ENCODE measurements at regions not wholly inside any gene's neighbourhood (a gene's known extent, or its start where the extent isn't known, plus 50 kb on each side); places are given as distances from the start of the nearest gene placed in this dataset.

GRCh38 chr1:29569971-29570634 lies 333.8 kb downstream of the PTPRU start:
- Histone ChIP-seq H3K27me3 (ENCODE audit: control insufficient read depth, extremely low read depth, insufficient read depth, low read length) (no peaks in the 10 kb centered on the region), H3K79me2 (ENCODE audit: control insufficient read depth, insufficient read depth, low read length) (no peaks in the 10 kb centered on the region), H3K4me1 (ENCODE audit: control insufficient read depth, extremely low read depth, insufficient read depth, low read length) (peaks cover 28% of the 10 kb centered on the region), H2AFZ (ENCODE audit: control insufficient read depth, low read length) (no peak overlapping the region), H3K4me3 (ENCODE audit: control insufficient read depth in 2 of 3, extremely low read depth in 1 of 3, insufficient read depth in 2 of 3, low read depth in 1 of 3, low read length in 3 of 3) (no peak overlapping the region), H3K9ac (ENCODE audit: control insufficient read depth, extremely low read depth, insufficient read depth, low read length) (no peak overlapping the region), H3K4me2 (ENCODE audit: control insufficient read depth, extremely low read depth, insufficient read depth, low read depth, low read length) (peak overlapping the region; percentile 28), H3K9me3 (ENCODE audit: control insufficient read depth, low read depth, low read length) (peaks cover 2% of the 10 kb centered on the region), H3K36me3 (ENCODE audit: control insufficient read depth in 2 of 2, extremely low read depth in 1 of 2, insufficient read depth in 2 of 2, low read length in 2 of 2) (no peaks in the 10 kb centered on the region), H4K20me1 (ENCODE audit: control insufficient read depth, extremely low read depth, insufficient read depth, low read length) (no peaks in the 10 kb centered on the region), H3K27ac (ENCODE audit: control insufficient read depth, insufficient read depth, low read length) (peak overlapping the region; percentile 51), H3K9me1 (ENCODE audit: control insufficient read depth, extremely low read depth, insufficient read depth, low read length) (peaks cover 3% of the 10 kb centered on the region)
- peak; percentile 89 for DNase-seq (ENCODE audit: low read depth, low spot score)
- no peak for TF ChIP-seq CTCF (optimal IDR thresholded peaks at IDR 0.05 in 1 of 3, IDR thresholded peaks at IDR 0.05 in 1 of 3, conservative IDR thresholded peaks at IDR 0.05 in 1 of 3; ENCODE audit: extremely low read depth in 1 of 3, insufficient read depth in 2 of 3, low read length in 3 of 3)
- TF ChIP-seq EZH2 (IDR thresholded peaks at IDR 0.05; ENCODE audit: low read length): no peak
- peak; percentile 90 for FAIRE-seq
- dilution Hi-C loops (cut with MboI; ENCODE audit: extremely low pct_ligation_motif_present, low sequenced_read_pairs): no loop called here

GRCh38 chr1:29567257-29567656 lies 330.9 kb downstream of the PTPRU start:
- peaks cover 3% of the 10 kb centered on the region for H3K9me1 ChIP-seq (ENCODE audit: control insufficient read depth, extremely low read depth, insufficient read depth, low read length)
- H3K4me2 ChIP-seq (ENCODE audit: control insufficient read depth, extremely low read depth, insufficient read depth, low read depth, low read length): no peak overlapping the region
- no peak overlapping the region for H3K27ac ChIP-seq (ENCODE audit: control insufficient read depth, insufficient read depth, low read length)
- H3K4me1 ChIP-seq (ENCODE audit: control insufficient read depth, extremely low read depth, insufficient read depth, low read length): peaks cover 27% of the 10 kb centered on the region
- dilution Hi-C loops (cut with MboI; ENCODE audit: extremely low pct_ligation_motif_present, low sequenced_read_pairs): no loop called here
- TF ChIP-seq EZH2 (IDR thresholded peaks at IDR 0.05; ENCODE audit: low read length): no peak
- TF ChIP-seq CTCF (optimal IDR thresholded peaks at IDR 0.05 in 1 of 3, IDR thresholded peaks at IDR 0.05 in 1 of 3, conservative IDR thresholded peaks at IDR 0.05 in 1 of 3; ENCODE audit: extremely low read depth in 1 of 3, insufficient read depth in 2 of 3, low read length in 3 of 3): no peak
- H3K36me3 ChIP-seq (ENCODE audit: control insufficient read depth in 2 of 2, extremely low read depth in 1 of 2, insufficient read depth in 2 of 2, low read length in 2 of 2): no peaks in the 10 kb centered on the region
- H2AFZ ChIP-seq (ENCODE audit: control insufficient read depth, low read length): no peak overlapping the region
- no peaks in the 10 kb centered on the region for H4K20me1 ChIP-seq (ENCODE audit: control insufficient read depth, extremely low read depth, insufficient read depth, low read length)
- peaks cover 11% of the 10 kb centered on the region for H3K9me3 ChIP-seq (ENCODE audit: control insufficient read depth, low read depth, low read length)
- no peak overlapping the region for H3K4me3 ChIP-seq (ENCODE audit: control insufficient read depth in 2 of 3, extremely low read depth in 1 of 3, insufficient read depth in 2 of 3, low read depth in 1 of 3, low read length in 3 of 3)
- no peaks in the 10 kb centered on the region for H3K79me2 ChIP-seq (ENCODE audit: control insufficient read depth, insufficient read depth, low read length)
- H3K27me3 ChIP-seq (ENCODE audit: control insufficient read depth, extremely low read depth, insufficient read depth, low read length): no peaks in the 10 kb centered on the region
- DNase-seq (ENCODE audit: low read depth, low spot score) (no peak), FAIRE-seq (no peak)
- H3K9ac ChIP-seq (ENCODE audit: control insufficient read depth, extremely low read depth, insufficient read depth, low read length): no peak overlapping the region

Data from keratinocyte (primary cell).